A549 (cell line): ENCODE measurements at regions not wholly inside any gene's neighbourhood (a gene's known extent, or its start where the extent isn't known, plus 50 kb on each side); places are given as distances from the start of the nearest gene placed in this dataset.

Experiments used
- ATAC-seq, 2 experiments: fragments of 200-7000 bp in 1 of 2; fragments of >200 bp in 1 of 2; cut with Nextera tagmentation in 1 of 2; cut with Tn5 transposase in 1 of 2; 3 replicates each; pipeline versions ENCODE4 v1.8.0 to v1.9.1; 2018 to 2020; ENCODE audit warnings: mild to moderate bottlenecking in 1 of 2, moderate library complexity in 1 of 2
- CTCF ChIA-PET: fragments of 300-600 bp; sonication (Branson Sonifier 250); formaldehyde crosslinking; extraction: SDS; loops from one replicate; lab custom pipeline; 2021; ENCODE audit warnings: antibody characterized with exemption, inconsistent platforms; lab: Yijun Ruan, JAX
- POLR2A ChIA-PET: fragments of 350-600 bp; formaldehyde crosslinking; extraction: SDS; loops from one replicate; lab custom pipeline; 2021; ENCODE audit warnings: antibody characterized with exemption, inconsistent platforms; lab: Yijun Ruan, JAX
- DNase-seq, 2 experiments: peaks; one replicate each; pipeline versions ENCODE4 v3.0.0 to v3.0.0-alpha.2; 2011 to 2016; ENCODE audit warnings: low read depth in 1 of 2, low spot score in 1 of 2
- FAIRE-seq: peaks from 2 replicates; lab custom pipeline; 2011; peaks lifted over from hg19 to GRCh38; lab: Jason Lieb, UNC
- H3K27ac ChIP-seq, 2 experiments: fragments of >200 bp; sonication (Bioruptor Twin); formaldehyde crosslinking; 3 replicates each; pipeline ENCODE4 v1.5.1; 2016 to 2017
- H3K4me1 ChIP-seq: fragments of >200 bp; sonication (Bioruptor Twin); formaldehyde crosslinking; 3 replicates; pipeline ENCODE4 v1.6.1; 2016
- H3K4me2 ChIP-seq: fragments of >200 bp; sonication (Bioruptor Twin); formaldehyde crosslinking; 3 replicates; pipeline ENCODE4 v1.6.1; 2016
- H3K4me3 ChIP-seq: fragments of >200 bp; sonication (Bioruptor Twin); formaldehyde crosslinking; 3 replicates; pipeline ENCODE4 v1.5.1; 2016
- H3K9me3 ChIP-seq: fragments of >200 bp; sonication (Bioruptor Twin); formaldehyde crosslinking; 3 replicates; pipeline ENCODE4 v1.6.1; 2016
- BHLHE40 ChIP-seq: IDR thresholded peaks from 2 replicates; pipeline ENCODE4 v1.6.1; 2012; ENCODE audit warnings: low read depth, low read length, inconsistent platforms
- CBX2 ChIP-seq: fragments of 200-600 bp; sonication (generic); IDR thresholded peaks from 2 replicates; pipeline ENCODE4 v1.6.1; 2016; ENCODE audit warnings: low read depth, mild to moderate bottlenecking, borderline replicate concordance
- EHF ChIP-seq: fragments of 250-450 bp; sonication (Bioruptor Pico); IDR thresholded peaks from 2 replicates; pipeline ENCODE4 v1.5.0; 2020; ENCODE audit warnings: mild to moderate bottlenecking
- EHMT2 ChIP-seq: fragments of 200-600 bp; sonication (generic); IDR thresholded peaks from 2 replicates; pipeline ENCODE4 v1.6.1; 2016; ENCODE audit warnings: antibody characterized with exemption, low read depth, mild to moderate bottlenecking, moderate library complexity
- EP300 ChIP-seq, 2 experiments: fragments of >200 bp; sonication (Bioruptor Twin); formaldehyde crosslinking; IDR thresholded peaks; 2 replicates in 1 of 2; 3 replicates in 1 of 2; pipeline ENCODE4 v1.6.1; 2016 to 2017
- FOSL2 ChIP-seq, 2 experiments: fragments of 450-650 bp in 1 of 2; fragments of >200 bp in 1 of 2; sonication (Bioruptor Twin) in 1 of 2; formaldehyde crosslinking; IDR thresholded peaks; 2 replicates each; pipeline versions ENCODE4 v1.5.0 to v1.6.1; 2016 to 2020; ENCODE audit warnings: mild to moderate bottlenecking in 1 of 2, moderate library complexity in 1 of 2
- HES2 ChIP-seq: fragments of >200 bp; sonication (Bioruptor Twin); formaldehyde crosslinking; IDR thresholded peaks from 2 replicates; pipeline ENCODE4 v1.6.1; 2016
- HEYL ChIP-seq: fragments of 250-450 bp; sonication (Bioruptor Pico); IDR thresholded peaks from 2 replicates; pipeline ENCODE4 v1.8.0; 2021; ENCODE audit warnings: mild to moderate bottlenecking, moderate library complexity
- HOXB5 ChIP-seq: fragments of 250-450 bp; sonication (Bioruptor Pico); IDR thresholded peaks from 2 replicates; pipeline ENCODE4 v1.5.0; 2020; ENCODE audit warnings: mild to moderate bottlenecking, moderate library complexity
- JUN ChIP-seq, 2 experiments: fragments of >200 bp; sonication (Bioruptor Twin); formaldehyde crosslinking; IDR thresholded peaks; 2 replicates in 1 of 2; 3 replicates in 1 of 2; pipeline ENCODE4 v1.6.1; 2016 to 2017
- MAX ChIP-seq: IDR thresholded peaks from 2 replicates; pipeline ENCODE4 v1.6.1; 2012
- MAZ ChIP-seq: fragments of 150-350 bp; IDR thresholded peaks from 2 replicates; pipeline ENCODE4 v1.6.1; 2014; ENCODE audit warnings: antibody characterized with exemption, low read depth, low read length, borderline replicate concordance
- MYC ChIP-seq: IDR thresholded peaks from 2 replicates; pipeline ENCODE4 v1.6.1; 2012; ENCODE audit warnings: mild to moderate bottlenecking, inconsistent platforms, low read length, improper control_type of control experiment, borderline replicate concordance
- NFE2L2 ChIP-seq: fragments of 150-350 bp; conservative IDR thresholded peaks from 2 replicates; pipeline ENCODE4 v1.6.1; 2014; ENCODE audit warnings: low read length
- NPAS2 ChIP-seq: fragments of 250-450 bp; sonication (Bioruptor Pico); IDR thresholded peaks from 2 replicates; pipeline ENCODE4 v1.8.0; 2022; ENCODE audit warnings: mild to moderate bottlenecking, moderate library complexity, borderline replicate concordance
- NR3C1 ChIP-seq: fragments of >200 bp; sonication (Bioruptor Twin); formaldehyde crosslinking; IDR thresholded peaks from 3 replicates; pipeline ENCODE4 v1.6.1; 2017
- PHF8 ChIP-seq: fragments of 200-600 bp; sonication (generic); IDR thresholded peaks from 2 replicates; pipeline ENCODE4 v1.6.1; 2016; ENCODE audit warnings: low read depth, mild to moderate bottlenecking, antibody characterized with exemption, moderate library complexity, borderline replicate concordance
- POLR2A ChIP-seq: IDR thresholded peaks from 2 replicates; pipeline ENCODE4 v1.6.1; 2012; ENCODE audit warnings: mild to moderate bottlenecking, low read length
- RAD21 ChIP-seq, 2 experiments: fragments of >200 bp in 1 of 2; sonication (Bioruptor Twin) in 1 of 2; formaldehyde crosslinking in 1 of 2; IDR thresholded peaks in 1 of 2; conservative IDR thresholded peaks in 1 of 2; 2 replicates in 1 of 2; 3 replicates in 1 of 2; pipeline ENCODE4 v1.6.1; 2012 to 2018; ENCODE audit warnings: inconsistent platforms in 1 of 2
- RARB ChIP-seq: fragments of 250-450 bp; sonication (Bioruptor Pico); IDR thresholded peaks from 2 replicates; pipeline ENCODE4 v1.8.0; 2021; ENCODE audit warnings: mild to moderate bottlenecking, moderate library complexity
- REST ChIP-seq: fragments of 200-600 bp; sonication (generic); IDR thresholded peaks from 2 replicates; pipeline ENCODE4 v1.6.1; 2016; ENCODE audit warnings: antibody characterized with exemption, mild to moderate bottlenecking, moderate library complexity
- RNF2 ChIP-seq: fragments of 200-600 bp; sonication (generic); IDR thresholded peaks from 2 replicates; pipeline ENCODE4 v1.6.1; 2016; ENCODE audit warnings: low read depth, mild to moderate bottlenecking, antibody characterized with exemption, moderate library complexity, borderline replicate concordance
- SMC3 ChIP-seq: fragments of >200 bp; sonication (Bioruptor Twin); formaldehyde crosslinking; IDR thresholded peaks from 3 replicates; pipeline ENCODE4 v1.6.1; 2018; ENCODE audit warnings: inconsistent platforms
- SREBF2 ChIP-seq: fragments of 450-650 bp; IDR thresholded peaks from 2 replicates; pipeline ENCODE4 v1.6.1; 2014; ENCODE audit warnings: mild to moderate bottlenecking, moderate library complexity
- TFCP2L1 ChIP-seq: fragments of 250-450 bp; sonication (Bioruptor Pico); IDR thresholded peaks from 2 replicates; pipeline ENCODE4 v1.5.0; 2021; ENCODE audit warnings: mild to moderate bottlenecking
- USF2 ChIP-seq: fragments of 450-650 bp; IDR thresholded peaks from 2 replicates; pipeline ENCODE4 v1.6.1; 2014; ENCODE audit warnings: antibody characterized with exemption
- WGBS: methylation state at CpG from one replicate; pipeline ENCODE4 v1.1.6; 2017; ENCODE audit errors: missing lambda C conversion rate; 5-methylcytosine and 5-hydroxymethylcytosine counted together
- TF ChIP-seq, protein P1 (sequence below): IDR thresholded peaks from 2 replicates; pipeline ENCODE4 v1.6.1; 2012
- TF ChIP-seq, protein P2 (sequence below): fragments of 250-450 bp; sonication (Bioruptor Pico); IDR thresholded peaks from 2 replicates; pipeline ENCODE4 v1.5.0; 2020; ENCODE audit warnings: low read depth, mild to moderate bottlenecking, moderate library complexity

DNA sequence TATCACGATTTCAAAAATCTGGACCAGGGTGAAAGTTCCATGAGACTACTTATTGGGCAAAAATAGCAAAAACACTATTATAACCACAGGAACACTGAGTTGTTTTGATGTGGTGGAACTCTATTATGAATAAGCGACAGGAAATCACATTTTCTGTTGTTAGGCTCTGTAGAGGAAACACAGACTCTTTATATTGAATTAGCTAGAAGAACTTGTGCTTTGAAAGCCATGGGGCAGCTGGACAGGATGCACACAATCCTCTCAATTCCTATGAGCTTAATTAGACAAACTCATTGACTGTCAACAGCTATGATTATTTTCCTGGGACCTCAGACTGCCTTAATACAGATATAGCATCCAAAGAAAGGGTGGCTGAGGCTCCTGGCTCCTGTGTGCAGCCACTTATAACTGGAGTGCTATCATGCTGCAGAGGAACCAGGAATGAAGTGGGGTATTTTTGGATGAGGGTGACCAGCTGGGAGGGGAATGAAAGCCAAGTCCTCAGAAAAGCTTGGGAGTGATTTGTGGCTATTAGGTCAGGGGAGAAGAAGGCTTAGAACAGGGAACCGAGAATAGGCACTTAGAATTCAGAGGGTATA is 657.3 kb downstream of the TYW1 start:
- WGBS = 20% methylated on average over 3 of the region's 3 CpGs
- DNase-seq (no peak), ATAC-seq (no peak), FAIRE-seq (no peak)
- TF ChIP-seq RNF2 = no peak
- no peak for TF ChIP-seq FOSL2 (IDR thresholded peaks at IDR 0.05)
- TF ChIP-seq FOSL2 (CRISPR knock-in tag; IDR thresholded peaks at IDR 0.05) = no peak
- TF ChIP-seq POLR2A = no peak
- no peak for TF ChIP-seq SREBF2
- TF ChIP-seq JUN (IDR thresholded peaks at IDR 0.05) = no peak
- no peak for TF ChIP-seq EHF
- no peak for TF ChIP-seq TFCP2L1 (CRISPR knock-in tag)
- TF ChIP-seq MAZ = no peak
- no peak for TF ChIP-seq USF2
- TF ChIP-seq HOXB5 (CRISPR knock-in tag) = no peak
- no peak for TF ChIP-seq RARB (CRISPR knock-in tag)
- TF ChIP-seq SMC3 = no peak
- no peak for TF ChIP-seq RAD21 (conservative IDR thresholded peaks at IDR 0.05 in 1 of 2, IDR thresholded peaks at IDR 0.05 in 1 of 2)
- TF ChIP-seq HEYL (CRISPR knock-in tag) = no peak
- no peak for TF ChIP-seq PHF8
- no peak for TF ChIP-seq EHMT2
- ChIA-PET CTCF (no interaction called here), POLR2A (no interaction called here)
- Histone ChIP-seq H3K9me3 (no peaks in the 10 kb centered on the region), H3K4me3 (no peak overlapping the region), H3K27ac (no peak overlapping the region), H3K4me2 (no peak overlapping the region), H3K4me1 (no peaks in the 10 kb centered on the region)

DNA sequence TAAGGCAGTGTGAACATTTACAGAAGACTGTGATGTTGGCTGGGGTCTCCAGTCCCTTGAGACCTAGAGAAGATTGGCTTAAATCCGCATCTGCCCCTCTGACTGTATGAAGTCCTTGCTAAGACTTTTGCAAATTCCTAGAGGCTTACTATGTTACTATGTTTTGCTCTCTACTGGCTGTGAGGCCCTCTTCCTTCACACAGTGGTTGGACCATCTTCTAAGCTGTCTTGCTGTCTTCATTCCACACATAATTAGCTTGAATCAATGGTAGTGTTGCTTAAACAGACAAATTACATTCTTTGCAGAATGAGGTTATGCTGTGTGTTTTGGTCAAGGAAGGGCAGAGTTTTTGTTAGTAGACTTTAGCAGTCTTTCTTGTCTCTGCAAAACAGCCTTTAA is 658.0 kb downstream of the TYW1 start:
- no peak for ATAC-seq
- POLR2A ChIA-PET = no interaction called here
- TF ChIP-seq NFE2L2 = no peak
- TF ChIP-seq, protein P1, sequence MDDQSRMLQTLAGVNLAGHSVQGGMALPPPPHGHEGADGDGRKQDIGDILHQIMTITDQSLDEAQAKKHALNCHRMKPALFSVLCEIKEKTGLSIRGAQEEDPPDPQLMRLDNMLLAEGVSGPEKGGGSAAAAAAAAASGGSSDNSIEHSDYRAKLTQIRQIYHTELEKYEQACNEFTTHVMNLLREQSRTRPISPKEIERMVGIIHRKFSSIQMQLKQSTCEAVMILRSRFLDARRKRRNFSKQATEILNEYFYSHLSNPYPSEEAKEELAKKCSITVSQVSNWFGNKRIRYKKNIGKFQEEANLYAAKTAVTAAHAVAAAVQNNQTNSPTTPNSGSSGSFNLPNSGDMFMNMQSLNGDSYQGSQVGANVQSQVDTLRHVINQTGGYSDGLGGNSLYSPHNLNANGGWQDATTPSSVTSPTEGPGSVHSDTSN = no peak
- no peak for TF ChIP-seq EHF
- TF ChIP-seq RAD21 (conservative IDR thresholded peaks at IDR 0.05 in 1 of 2, IDR thresholded peaks at IDR 0.05 in 1 of 2) = no peak
- no peak for TF ChIP-seq EP300 (IDR thresholded peaks at IDR 0.05)
- TF ChIP-seq RARB (CRISPR knock-in tag) = no peak
- no peak for TF ChIP-seq CBX2
- no peak for TF ChIP-seq HES2
- TF ChIP-seq BHLHE40 = no peak
- TF ChIP-seq NR3C1 = no peak
- TF ChIP-seq EHMT2 = no peak
- no peak for TF ChIP-seq USF2
- TF ChIP-seq MAX = no peak
- TF ChIP-seq SREBF2 = no peak
- TF ChIP-seq, protein P2, sequence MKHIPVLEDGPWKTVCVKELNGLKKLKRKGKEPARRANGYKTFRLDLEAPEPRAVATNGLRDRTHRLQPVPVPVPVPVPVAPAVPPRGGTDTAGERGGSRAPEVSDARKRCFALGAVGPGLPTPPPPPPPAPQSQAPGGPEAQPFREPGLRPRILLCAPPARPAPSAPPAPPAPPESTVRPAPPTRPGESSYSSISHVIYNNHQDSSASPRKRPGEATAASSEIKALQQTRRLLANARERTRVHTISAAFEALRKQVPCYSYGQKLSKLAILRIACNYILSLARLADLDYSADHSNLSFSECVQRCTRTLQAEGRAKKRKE (CRISPR knock-in tag) = no peak
- TF ChIP-seq NPAS2 (CRISPR knock-in tag) = no peak
- TF ChIP-seq MYC = no peak
- TF ChIP-seq REST = no peak
- Histone ChIP-seq H3K4me1 (no peaks in the 10 kb centered on the region), H3K4me2 (no peak overlapping the region), H3K27ac (no peak overlapping the region), H3K4me3 (no peak overlapping the region), H3K9me3 (no peaks in the 10 kb centered on the region)
- FAIRE-seq = no peak
- WGBS = 15% methylated on average over 1 of the region's 1 CpG
- CTCF ChIA-PET = no interaction called here
- no peak for DNase-seq
